H9 (cell line): ENCODE measurements at regions not wholly inside any gene's neighbourhood (a gene's known extent, or its start where the extent isn't known, plus 50 kb on each side); places are given as distances from the start of the nearest gene placed in this dataset.
"Not testable (repeated sequence)": the region's sequence is repeated elsewhere in the genome, so short reads cannot be mapped to it uniquely, and the experiment has no call there.

Source experiments
- DNase-seq: peaks from one replicate; pipeline ENCODE4 v3.0.0-alpha.2; 2017
- H2AFZ ChIP-seq: one replicate; pipeline ENCODE4 v1.6.1; 2013; ENCODE audit warnings: mild to moderate bottlenecking, low read length, control low read depth, moderate library complexity
- H2AK5ac ChIP-seq: 2 replicates; pipeline ENCODE4 v1.6.1; 2013; ENCODE audit warnings: low read length, control low read depth, mixed read lengths; ENCODE audit not compliant: insufficient read length
- H2BK120ac ChIP-seq: one replicate; pipeline ENCODE4 v1.6.1; 2013; ENCODE audit warnings: low read depth, mild to moderate bottlenecking, low read length, control low read depth, inconsistent platforms; ENCODE audit not compliant: poor library complexity, severe bottlenecking
- H2BK12ac ChIP-seq: 2 replicates; pipeline ENCODE4 v1.6.1; 2013; ENCODE audit warnings: low read length, control low read depth, mixed read lengths, low read depth; ENCODE audit not compliant: insufficient read length
- H2BK15ac ChIP-seq: 2 replicates; pipeline ENCODE4 v1.6.1; 2013; ENCODE audit warnings: low read depth, low read length, control low read depth
- H2BK20ac ChIP-seq: one replicate; pipeline ENCODE4 v1.6.1; 2013; ENCODE audit warnings: low read depth, mild to moderate bottlenecking, low read length, control low read depth, inconsistent platforms; ENCODE audit not compliant: poor library complexity, severe bottlenecking
- H2BK5ac ChIP-seq: 2 replicates; pipeline ENCODE4 v1.6.1; 2013; ENCODE audit warnings: low read length, control low read depth, mixed read lengths; ENCODE audit not compliant: insufficient read length
- H3K14ac ChIP-seq: 2 replicates; pipeline ENCODE4 v1.6.1; 2013; ENCODE audit warnings: low read length, control low read depth; ENCODE audit not compliant: insufficient read depth
- H3K18ac ChIP-seq: 2 replicates; pipeline ENCODE4 v1.6.1; 2013; ENCODE audit warnings: low read depth, mild to moderate bottlenecking, mixed read lengths, low read length, control low read depth; ENCODE audit not compliant: insufficient read length
- H3K23ac ChIP-seq: 2 replicates; pipeline ENCODE4 v1.6.1; 2013; ENCODE audit warnings: low read length, control low read depth, mixed read lengths, low read depth; ENCODE audit not compliant: insufficient read length
- H3K23me2 ChIP-seq: 2 replicates; pipeline ENCODE4 v1.6.1; 2013; ENCODE audit warnings: low read depth, mild to moderate bottlenecking, mixed read lengths, low read length, control low read depth; ENCODE audit not compliant: insufficient read length, poor library complexity, severe bottlenecking
- H3K27ac ChIP-seq: 2 replicates; pipeline ENCODE4 v1.5.1; 2013; ENCODE audit warnings: low read length, control low read depth, mixed read lengths, low read depth; ENCODE audit not compliant: insufficient read length
- H3K27me3 ChIP-seq: 2 replicates; pipeline ENCODE4 v1.6.1; 2013; ENCODE audit warnings: low read length, control low read depth, inconsistent platforms; ENCODE audit not compliant: insufficient read depth
- H3K4ac ChIP-seq: 2 replicates; pipeline ENCODE4 v1.6.1; 2013; ENCODE audit warnings: low read depth, mild to moderate bottlenecking, control low read depth, inconsistent platforms, low read length, moderate library complexity
- H3K4me1 ChIP-seq: 2 replicates; pipeline ENCODE4 v1.6.1; 2013; ENCODE audit warnings: low read length, control low read depth, inconsistent platforms; ENCODE audit not compliant: insufficient read depth
- H3K4me2 ChIP-seq: 2 replicates; pipeline ENCODE4 v1.6.1; 2013; ENCODE audit warnings: low read length, control low read depth, mixed read lengths; ENCODE audit not compliant: insufficient read length, insufficient read depth
- H3K56ac ChIP-seq: 2 replicates; pipeline ENCODE4 v1.6.1; 2013; ENCODE audit warnings: low read depth, mild to moderate bottlenecking, mixed read lengths, low read length, control low read depth; ENCODE audit not compliant: insufficient read length
- H3K79me1 ChIP-seq: 2 replicates; pipeline ENCODE4 v1.6.1; 2013; ENCODE audit warnings: low read depth, mild to moderate bottlenecking, moderate library complexity, low read length, control low read depth, inconsistent platforms; ENCODE audit not compliant: insufficient read depth, poor library complexity, severe bottlenecking
- H3K79me2 ChIP-seq: 2 replicates; pipeline ENCODE4 v1.6.1; 2013; ENCODE audit warnings: low read length, control low read depth, inconsistent platforms; ENCODE audit not compliant: insufficient read depth
- H3K9ac ChIP-seq: 2 replicates; pipeline ENCODE4 v1.6.1; 2013; ENCODE audit warnings: low read length, control low read depth, mixed read lengths; ENCODE audit not compliant: insufficient read length; ENCODE audit errors: extremely low read depth
- H3K9me3 ChIP-seq: one replicate; pipeline ENCODE4 v1.6.1; 2013; ENCODE audit warnings: low read depth, low read length, inconsistent platforms; ENCODE audit not compliant: control insufficient read depth
- H3T11ph ChIP-seq: one replicate; pipeline ENCODE4 v1.6.1; 2013; ENCODE audit warnings: mild to moderate bottlenecking, low read length, control low read depth, inconsistent platforms
- H4K20me1 ChIP-seq: one replicate; pipeline ENCODE4 v1.6.1; 2013; ENCODE audit not compliant: control insufficient read depth, insufficient read length, insufficient read depth
- H4K5ac ChIP-seq: 2 replicates; pipeline ENCODE4 v1.6.1; 2013; ENCODE audit warnings: low read depth, mild to moderate bottlenecking, mixed read lengths, low read length, control low read depth; ENCODE audit not compliant: insufficient read length
- H4K8ac ChIP-seq: replicated peaks from 2 replicates; pipeline ENCODE4 v1.6.1; 2013; ENCODE audit warnings: low read length, control low read depth, mixed read lengths, low read depth; ENCODE audit not compliant: insufficient read length
- H4K91ac ChIP-seq: 2 replicates; pipeline ENCODE4 v1.6.1; 2013; ENCODE audit warnings: low read depth, mild to moderate bottlenecking, moderate library complexity, mixed read lengths, low read length, control low read depth; ENCODE audit not compliant: insufficient read length
- H3K27ac Mint-ChIP-seq, 3 experiments: 2 replicates in 2 of 3; 3 replicates in 1 of 3; pipeline ENCODE4 v1.8.0; 2020 to 2021; ENCODE audit warnings: mixed read lengths in 3 of 3, mild to moderate bottlenecking in 1 of 3, moderate library complexity in 1 of 3
- H3K27me3 Mint-ChIP-seq: 2 replicates; pipeline ENCODE4 v1.8.0; 2021; ENCODE audit warnings: low read depth, mild to moderate bottlenecking, moderate library complexity, mixed read lengths
- H3K36me3 Mint-ChIP-seq, 3 experiments: 2 replicates in 2 of 3; 3 replicates in 1 of 3; pipeline ENCODE4 v1.8.0; 2020 to 2021; ENCODE audit warnings: low read depth in 3 of 3, mixed read lengths in 3 of 3; ENCODE audit not compliant: insufficient read depth in 1 of 3
- H3K4me1 Mint-ChIP-seq, 2 experiments: 2 replicates each; pipeline ENCODE4 v1.8.0; 2020; ENCODE audit warnings: mixed read lengths in 2 of 2
- H3K4me3 Mint-ChIP-seq, 2 experiments: 2 replicates in 1 of 2; 3 replicates in 1 of 2; pipeline ENCODE4 v1.8.0; 2020 to 2021; ENCODE audit warnings: mild to moderate bottlenecking in 2 of 2, mixed read lengths in 2 of 2, moderate library complexity in 1 of 2
- H3K9me3 Mint-ChIP-seq, 2 experiments: 2 replicates in 1 of 2; 3 replicates in 1 of 2; pipeline ENCODE4 v1.8.0; 2020; ENCODE audit warnings: mild to moderate bottlenecking in 2 of 2, mixed read lengths in 2 of 2, moderate library complexity in 1 of 2
- WGBS: extraction: QIAGEN DNeasy Blood & Tissue Kit; methylation state at CpG from one replicate; pipeline ENCODE4 v1.1.7; 2013; ENCODE audit warnings: missing lambda C conversion rate, low lambda C conversion rate, mixed read lengths; ENCODE audit not compliant: insufficient read length; ENCODE audit errors: extremely low coverage; 5-methylcytosine and 5-hydroxymethylcytosine counted together

DNA sequence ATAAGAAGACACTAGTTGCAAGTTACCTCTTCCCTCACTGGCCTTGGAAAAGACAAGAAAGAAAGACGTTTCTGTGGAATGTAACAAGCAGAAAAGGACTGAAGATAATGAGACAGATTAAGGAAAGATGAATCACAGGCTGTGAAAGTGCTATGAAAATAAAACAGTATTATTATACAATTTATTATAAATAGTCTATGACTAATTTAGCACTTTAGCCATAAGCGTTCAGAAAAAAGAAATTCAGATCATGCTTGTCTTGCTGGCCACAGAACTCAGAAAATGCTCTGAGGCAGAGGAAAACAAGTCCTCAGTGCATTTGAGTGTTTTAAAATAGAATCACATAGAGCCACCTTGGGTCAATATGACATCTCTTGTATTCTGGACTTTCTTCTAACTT is 174.8 kb upstream of the NBPF9 start:
- H3K18ac ChIP-seq, H3K4me1 ChIP-seq, H2BK12ac ChIP-seq, H4K8ac ChIP-seq, H2BK120ac ChIP-seq, H3K36me3 Mint-ChIP-seq, H3K14ac ChIP-seq, H2BK5ac ChIP-seq, H3K4me1 Mint-ChIP-seq, DNase-seq, H4K5ac ChIP-seq, H3K79me2 ChIP-seq, H3K27me3 Mint-ChIP-seq, H3K27me3 ChIP-seq, H4K91ac ChIP-seq, H3T11ph ChIP-seq, H3K4ac ChIP-seq, H3K23me2 ChIP-seq, H2AK5ac ChIP-seq, H3K27ac ChIP-seq, H3K9me3 ChIP-seq, H2BK15ac ChIP-seq, H2BK20ac ChIP-seq, H4K20me1 ChIP-seq, H3K9me3 Mint-ChIP-seq, H3K27ac Mint-ChIP-seq, H3K79me1 ChIP-seq, H3K9ac ChIP-seq, H3K23ac ChIP-seq, H3K4me3 Mint-ChIP-seq, H3K4me2 ChIP-seq, H3K56ac ChIP-seq, H2AFZ ChIP-seq: not testable (repeated sequence)
- no CpG with 5 or more reads among the region's 2 CpGs for WGBS

DNA sequence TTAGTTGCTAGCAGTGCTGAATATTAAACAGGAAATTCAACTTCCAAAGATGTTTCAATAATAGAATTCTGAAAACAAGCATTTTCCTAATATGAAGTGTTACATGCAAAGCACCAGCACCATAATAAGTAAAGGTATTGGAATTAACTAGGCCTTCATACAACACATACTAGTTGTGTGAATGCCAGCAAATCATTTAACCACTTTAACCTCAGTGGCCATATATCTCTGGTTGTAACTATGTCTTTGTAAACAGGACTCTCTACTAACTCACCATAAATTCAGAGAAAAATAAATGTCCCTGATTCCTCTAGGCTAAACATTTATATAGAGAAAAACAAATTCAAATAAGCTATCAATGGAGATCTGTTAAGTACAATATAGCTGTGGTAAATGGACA is 175.7 kb upstream of the NBPF9 start:
- not testable (repeated sequence) for H3K27me3 ChIP-seq, H3K4me1 Mint-ChIP-seq, H2BK5ac ChIP-seq, H3K27ac ChIP-seq, H3K4me3 Mint-ChIP-seq, H3K56ac ChIP-seq, H4K91ac ChIP-seq, H3K18ac ChIP-seq, H3K14ac ChIP-seq, H3K36me3 Mint-ChIP-seq, DNase-seq, H2BK12ac ChIP-seq, H4K20me1 ChIP-seq, H3K27me3 Mint-ChIP-seq, H2AK5ac ChIP-seq, H3K4me1 ChIP-seq, H3K79me1 ChIP-seq, H4K8ac ChIP-seq, H3K9ac ChIP-seq, H2BK15ac ChIP-seq, H2AFZ ChIP-seq, H3K4me2 ChIP-seq, H3K4ac ChIP-seq, H3K9me3 ChIP-seq, H3K9me3 Mint-ChIP-seq, H3T11ph ChIP-seq, H3K23me2 ChIP-seq, H2BK20ac ChIP-seq, H2BK120ac ChIP-seq, H3K27ac Mint-ChIP-seq, H3K23ac ChIP-seq, H3K79me2 ChIP-seq, H4K5ac ChIP-seq

DNA sequence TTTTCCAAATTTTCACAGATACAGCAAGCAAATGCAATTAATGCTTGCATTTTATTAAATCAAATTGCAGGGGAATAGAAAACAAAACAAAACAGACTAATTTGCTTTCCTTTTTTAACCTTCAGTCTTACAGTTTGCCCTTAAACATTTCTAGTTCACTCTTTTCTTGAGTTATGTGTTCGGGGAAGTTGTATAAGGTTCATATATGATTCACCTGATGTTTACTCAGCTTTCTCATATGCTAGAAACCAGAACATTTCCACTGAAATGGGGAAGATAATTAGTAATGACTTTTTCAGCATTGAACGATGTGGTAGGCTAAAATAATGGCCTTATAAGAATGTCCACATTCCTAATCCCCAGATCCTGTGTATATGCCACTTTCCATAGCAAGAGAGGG is 176.2 kb upstream of the NBPF9 start:
- not testable (repeated sequence) for H3K9me3 Mint-ChIP-seq, H4K20me1 ChIP-seq, H3K23ac ChIP-seq

More for the DNA sequence above, 176.2 kb upstream of the NBPF9 start:
- not testable (repeated sequence) for H2BK12ac ChIP-seq, H4K5ac ChIP-seq, H3K23me2 ChIP-seq, H2AK5ac ChIP-seq, H3K79me2 ChIP-seq, H3K79me1 ChIP-seq, H3K9ac ChIP-seq, H3K4ac ChIP-seq, H3K4me1 Mint-ChIP-seq, H3K27me3 ChIP-seq, H2BK120ac ChIP-seq, H3K18ac ChIP-seq, H2BK5ac ChIP-seq, H3K9me3 ChIP-seq, H3K56ac ChIP-seq, DNase-seq, H2AFZ ChIP-seq, H3T11ph ChIP-seq, H3K27ac Mint-ChIP-seq, H3K4me1 ChIP-seq, H4K91ac ChIP-seq, H3K36me3 Mint-ChIP-seq, H2BK20ac ChIP-seq, H2BK15ac ChIP-seq, H3K4me2 ChIP-seq, H3K27me3 Mint-ChIP-seq, H3K4me3 Mint-ChIP-seq, H3K14ac ChIP-seq, H4K8ac ChIP-seq, H3K27ac ChIP-seq
- WGBS, result no CpG with 5 or more reads among the region's 2 CpGs
